HCT116 (cell line): ENCODE measurements at regions not wholly inside any gene's neighbourhood (a gene's known extent, or its start where the extent isn't known, plus 50 kb on each side); places are given as distances from the start of the nearest gene placed in this dataset.

Experiments
- EZH2phosphoT487 ChIP-seq: fragments of 200-600 bp; IDR thresholded peaks from 2 replicates; pipeline ENCODE4 v1.6.1; 2018; ENCODE audit warnings: antibody characterized with exemption, borderline replicate concordance
- POLR2A ChIP-seq: IDR thresholded peaks from 2 replicates; pipeline ENCODE4 v1.7.0; 2011; ENCODE audit warnings: borderline replicate concordance; ENCODE audit not compliant: insufficient read depth, insufficient read length; ENCODE audit errors: extremely low read depth
- POLR2AphosphoS5 ChIP-seq: IDR thresholded peaks from 2 replicates; pipeline ENCODE4 v1.6.1; 2011; ENCODE audit warnings: mild to moderate bottlenecking, low read depth, low read length, moderate library complexity
- SIN3A ChIP-seq: IDR thresholded peaks from 2 replicates; pipeline ENCODE4 v1.6.1; 2012; ENCODE audit warnings: low read depth
- SP1 ChIP-seq: IDR thresholded peaks from 2 replicates; pipeline ENCODE4 v1.6.1; 2012; ENCODE audit warnings: low read depth
- TCF7L2 ChIP-seq: IDR thresholded peaks from 2 replicates; pipeline ENCODE4 v1.7.0; 2011; ENCODE audit warnings: borderline replicate concordance, inconsistent platforms; ENCODE audit not compliant: insufficient read depth, insufficient read length; ENCODE audit errors: extremely low read depth
- ZFX ChIP-seq: fragments of 450-650 bp; IDR thresholded peaks from 2 replicates; pipeline ENCODE4 v1.6.1; 2017

DNA sequence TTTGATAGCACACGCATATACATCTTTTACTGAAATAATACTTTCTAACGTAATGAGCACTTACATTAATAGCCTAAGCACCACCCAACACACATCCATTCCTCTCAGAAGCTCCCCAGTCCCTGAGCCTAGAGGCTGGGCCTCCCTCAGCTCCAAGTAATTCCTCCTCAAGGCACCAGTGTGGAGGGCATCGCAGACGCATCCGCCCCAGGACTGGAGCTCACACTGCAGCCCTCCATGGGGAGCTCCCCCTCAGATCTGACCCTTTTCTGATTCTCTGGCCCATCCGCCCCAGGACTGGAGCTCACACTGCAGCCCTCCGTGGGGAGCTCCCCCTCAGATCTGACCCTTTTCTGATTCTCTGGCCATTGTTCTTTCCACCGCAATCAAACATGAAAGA lies 60.4 kb upstream of the SNTG2 start:
- no peak for TF ChIP-seq EZH2phosphoT487
- no peak for TF ChIP-seq ZFX
- no peak for TF ChIP-seq TCF7L2
- no peak for TF ChIP-seq POLR2A
- TF ChIP-seq SIN3A = no peak
- TF ChIP-seq POLR2AphosphoS5 = no peak
- no peak for TF ChIP-seq SP1
